ENCODE measurements at regions not wholly inside any gene's neighbourhood (a gene's known extent, or its start where the extent isn't known, plus 50 kb on each side); places are given as distances from the start of the nearest gene placed in this dataset.

DNA sequence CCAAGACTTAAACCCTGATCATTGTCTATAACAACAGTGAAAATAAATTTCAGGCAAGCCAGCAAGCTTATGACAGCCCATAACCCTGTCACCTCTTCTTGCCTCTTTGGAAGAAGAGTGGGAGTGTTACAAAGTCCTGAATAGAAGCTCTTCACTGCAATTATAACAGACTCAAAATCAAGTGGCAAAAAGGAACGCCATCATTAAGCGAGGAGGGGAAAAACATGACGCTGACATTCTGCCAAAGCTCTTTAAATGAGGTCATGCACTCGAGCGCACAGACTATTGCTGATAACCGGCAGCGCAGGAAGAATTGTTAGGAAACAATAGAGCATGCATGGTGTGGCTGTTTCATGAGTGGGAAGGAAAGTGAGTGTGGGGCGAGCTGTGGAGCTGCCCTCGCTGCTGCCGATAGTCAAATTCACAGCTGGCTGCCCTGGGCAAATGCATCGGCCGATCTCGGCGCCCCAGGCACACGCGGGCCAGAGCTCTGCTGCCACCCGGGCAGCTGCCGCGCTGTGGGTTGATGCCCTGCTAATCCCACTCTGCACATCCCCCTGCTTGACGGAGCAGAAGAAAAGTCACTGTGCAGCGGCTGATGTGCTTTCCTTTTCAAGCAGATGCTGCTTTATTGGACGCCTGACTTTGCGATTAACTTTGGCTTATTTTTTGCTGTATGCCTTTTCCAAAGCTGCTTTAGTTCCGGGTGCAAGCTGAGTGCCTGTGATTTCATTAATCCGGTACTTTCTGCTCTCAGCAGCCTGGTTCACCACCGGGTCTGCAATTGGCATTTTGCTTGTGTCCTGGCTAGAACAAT lies 102.4 kb upstream of the ST6GALNAC5 start:
- Histone ChIP-seq H3K4me2 (no peak overlapping the region), H4K20me1 (ENCODE audit: insufficient read depth) (no peaks in the 10 kb centered on the region), H3K36me3 (ENCODE audit: low read depth) (no peaks in the 10 kb centered on the region), H3K27ac (no peak overlapping the region), H3K79me2 (ENCODE audit: low read depth) (no peaks in the 10 kb centered on the region), H3K4me1 (replicated peaks; ENCODE audit: insufficient read depth) (no peaks in the 10 kb centered on the region), H3K9me2 (ENCODE audit: insufficient read depth) (no peaks in the 10 kb centered on the region; the same call in 1 of the 2 replicates), H3K27me3 (ENCODE audit: insufficient read depth, low read depth) (no peaks in the 10 kb centered on the region), H2AFZ (no peak overlapping the region), H3F3A (ENCODE audit: insufficient read depth, low read depth) (no peaks in the 10 kb centered on the region), H3K4me3 (no peak overlapping the region), H3K9me3 (ENCODE audit: insufficient read depth, low read depth) (no peaks in the 10 kb centered on the region)
- TF ChIP-seq, protein P1, sequence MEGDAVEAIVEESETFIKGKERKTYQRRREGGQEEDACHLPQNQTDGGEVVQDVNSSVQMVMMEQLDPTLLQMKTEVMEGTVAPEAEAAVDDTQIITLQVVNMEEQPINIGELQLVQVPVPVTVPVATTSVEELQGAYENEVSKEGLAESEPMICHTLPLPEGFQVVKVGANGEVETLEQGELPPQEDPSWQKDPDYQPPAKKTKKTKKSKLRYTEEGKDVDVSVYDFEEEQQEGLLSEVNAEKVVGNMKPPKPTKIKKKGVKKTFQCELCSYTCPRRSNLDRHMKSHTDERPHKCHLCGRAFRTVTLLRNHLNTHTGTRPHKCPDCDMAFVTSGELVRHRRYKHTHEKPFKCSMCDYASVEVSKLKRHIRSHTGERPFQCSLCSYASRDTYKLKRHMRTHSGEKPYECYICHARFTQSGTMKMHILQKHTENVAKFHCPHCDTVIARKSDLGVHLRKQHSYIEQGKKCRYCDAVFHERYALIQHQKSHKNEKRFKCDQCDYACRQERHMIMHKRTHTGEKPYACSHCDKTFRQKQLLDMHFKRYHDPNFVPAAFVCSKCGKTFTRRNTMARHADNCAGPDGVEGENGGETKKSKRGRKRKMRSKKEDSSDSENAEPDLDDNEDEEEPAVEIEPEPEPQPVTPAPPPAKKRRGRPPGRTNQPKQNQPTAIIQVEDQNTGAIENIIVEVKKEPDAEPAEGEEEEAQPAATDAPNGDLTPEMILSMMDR (conservative IDR thresholded peaks at IDR 0.05), result no peak
- no peak for TF ChIP-seq EZH2 (IDR thresholded peaks at IDR 0.05; ENCODE audit: low read depth)
- CTCF ChIA-PET, result no interaction called here
- DNase-seq, result no peak
- intact Hi-C loops (cut with micrococcal nuclease; ENCODE audit: unreplicated experiment), result no loop called here
- POLR2A ChIA-PET (ENCODE audit: unreplicated experiment), result no interaction called here
- no TSS peak for BruUV-seq (replicated peaks)

DNA sequence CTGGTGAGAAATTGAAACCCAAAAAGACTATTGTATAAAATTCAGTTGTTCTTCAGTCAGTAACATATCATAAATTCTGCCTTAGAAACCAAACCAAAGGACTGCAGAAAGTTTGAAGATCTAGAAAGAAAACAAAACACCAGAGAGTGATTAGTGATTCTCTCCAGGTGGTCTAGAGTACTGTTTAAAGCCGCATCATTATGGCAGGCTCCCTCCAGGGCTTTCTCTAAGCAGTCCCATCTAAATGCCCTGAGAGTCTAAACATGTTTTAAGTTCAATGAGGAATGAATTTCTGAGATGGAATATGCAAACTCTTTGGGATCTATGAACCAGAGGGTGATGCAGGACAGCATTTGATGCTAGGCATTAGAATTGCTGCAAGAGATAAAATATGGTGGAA lies 100.9 kb upstream of the ST6GALNAC5 start:
- TF ChIP-seq, protein P1 (conservative IDR thresholded peaks at IDR 0.05), result no peak
- TF ChIP-seq EZH2 (IDR thresholded peaks at IDR 0.05; ENCODE audit: low read depth), result no peak
- BruUV-seq (replicated peaks), result no TSS peak
- Histone ChIP-seq H3K9me3 (ENCODE audit: insufficient read depth, low read depth) (no peaks in the 10 kb centered on the region), H4K20me1 (ENCODE audit: insufficient read depth) (no peaks in the 10 kb centered on the region), H3K27ac (no peak overlapping the region), H3K27me3 (ENCODE audit: insufficient read depth, low read depth) (no peaks in the 10 kb centered on the region), H3K4me2 (no peak overlapping the region), H3K4me3 (no peak overlapping the region), H3F3A (ENCODE audit: insufficient read depth, low read depth) (no peaks in the 10 kb centered on the region), H3K9me2 (ENCODE audit: insufficient read depth) (no peaks in the 10 kb centered on the region; the same call in 1 of the 2 replicates), H3K4me1 (replicated peaks; ENCODE audit: insufficient read depth) (no peaks in the 10 kb centered on the region), H2AFZ (no peak overlapping the region), H3K79me2 (ENCODE audit: low read depth) (no peaks in the 10 kb centered on the region), H3K36me3 (ENCODE audit: low read depth) (no peaks in the 10 kb centered on the region)
- CTCF ChIA-PET, result no interaction called here
- no peak for DNase-seq
- POLR2A ChIA-PET (ENCODE audit: unreplicated experiment), result no interaction called here
- intact Hi-C loops (cut with micrococcal nuclease; ENCODE audit: unreplicated experiment), result no loop called here

DNA sequence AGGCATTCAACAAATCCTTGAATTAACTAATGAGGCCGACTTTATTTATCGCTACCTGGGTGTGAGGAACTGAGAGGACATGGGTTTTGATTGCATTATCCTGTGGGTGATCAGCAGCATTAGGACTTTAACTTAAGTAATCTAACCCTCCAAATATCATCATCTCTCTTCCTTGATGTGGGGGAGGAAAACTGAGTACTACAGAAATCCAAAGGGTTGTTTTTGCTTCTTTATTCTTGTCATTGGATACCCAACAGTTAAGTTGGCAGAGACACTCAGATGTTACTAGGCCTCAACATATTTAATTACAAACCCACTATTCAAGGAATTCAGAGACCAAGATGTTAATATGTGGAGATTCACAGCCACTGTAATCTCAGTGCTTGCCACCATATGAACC lies 97.4 kb upstream of the ST6GALNAC5 start:
- ChIA-PET CTCF (no interaction called here), POLR2A (ENCODE audit: unreplicated experiment) (no interaction called here)
- no peak overlapping the region for H3K4me2 ChIP-seq
- H3K27me3 ChIP-seq (ENCODE audit: insufficient read depth, low read depth), result no peaks in the 10 kb centered on the region
- no peak for TF ChIP-seq EZH2 (IDR thresholded peaks at IDR 0.05; ENCODE audit: low read depth)
- TF ChIP-seq, protein P1 (conservative IDR thresholded peaks at IDR 0.05), result no peak
- no peak for DNase-seq
- H3K4me1 ChIP-seq (replicated peaks; ENCODE audit: insufficient read depth), result no peaks in the 10 kb centered on the region
- H3K27ac ChIP-seq, result no peak overlapping the region
- no peak overlapping the region for H2AFZ ChIP-seq
- H3K9me3 ChIP-seq (ENCODE audit: insufficient read depth, low read depth), result no peaks in the 10 kb centered on the region
- no peaks in the 10 kb centered on the region for H3K36me3 ChIP-seq (ENCODE audit: low read depth)
- intact Hi-C loops (cut with micrococcal nuclease; ENCODE audit: unreplicated experiment), result no loop called here
- no peaks in the 10 kb centered on the region; the same call in 1 of the 2 replicates for H3K9me2 ChIP-seq (ENCODE audit: insufficient read depth)
- H4K20me1 ChIP-seq (ENCODE audit: insufficient read depth), result no peaks in the 10 kb centered on the region
- no peaks in the 10 kb centered on the region for H3F3A ChIP-seq (ENCODE audit: insufficient read depth, low read depth)
- no peaks in the 10 kb centered on the region for H3K79me2 ChIP-seq (ENCODE audit: low read depth)
- H3K4me3 ChIP-seq, result no peak overlapping the region
- no TSS peak for BruUV-seq (replicated peaks)

Measured in PC-9 (cell line).